Middle frontal gyrus (tissue), 1 donor: ENCODE measurements at regions not wholly inside any gene's neighbourhood (a gene's known extent, or its start where the extent isn't known, plus 50 kb on each side); places are given as distances from the start of the nearest gene placed in this dataset.
"Not testable (repeated sequence)": the region's sequence is repeated elsewhere in the genome, so short reads cannot be mapped to it uniquely, and the experiment has no call there.

Source experiments
- DNase-seq: peaks from one replicate; pipeline ENCODE4 v3.0.0-alpha.2; 2015; ENCODE audit warnings: low spot score; ENCODE audit errors: extremely low spot score

DNA sequence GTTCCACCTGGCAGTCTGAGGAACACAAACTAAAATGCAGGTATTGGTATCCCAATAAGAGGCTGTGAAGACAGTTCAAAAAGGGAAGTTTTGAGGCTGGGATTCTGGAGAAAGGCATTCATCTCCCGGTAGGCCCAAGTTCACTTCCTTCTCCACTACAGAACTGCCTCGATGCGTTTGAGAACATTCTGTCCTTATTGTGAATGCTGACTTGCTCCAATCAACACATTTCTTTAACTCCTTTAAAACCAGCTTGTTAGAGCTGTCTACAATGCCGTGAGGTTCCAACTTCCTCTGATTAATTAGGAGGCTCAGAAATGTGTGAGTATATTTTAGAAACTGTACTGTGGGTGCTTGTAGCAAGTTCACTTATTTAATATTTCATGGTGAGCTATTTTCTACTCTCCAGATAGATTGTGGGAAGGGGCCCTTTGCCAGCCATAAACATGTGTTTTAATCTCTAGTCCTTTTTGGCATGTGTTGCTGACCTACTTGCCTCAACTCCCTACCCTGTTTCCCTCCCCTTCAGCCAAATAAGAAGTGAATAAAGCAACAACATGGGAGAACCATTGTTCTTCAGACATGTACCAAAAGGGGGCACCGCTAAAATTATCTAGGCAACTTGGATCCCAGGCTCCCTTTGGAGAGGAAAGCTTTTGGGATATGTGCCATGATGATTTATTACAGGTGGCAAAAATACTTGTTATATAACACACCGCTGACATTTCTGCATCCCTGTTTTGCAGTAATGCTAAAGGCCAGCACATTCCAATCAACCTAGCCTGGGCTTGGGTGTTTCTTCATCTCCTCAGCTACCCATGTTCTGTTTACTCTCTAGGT lies 245.6 kb downstream of the BLID start:
- DNase-seq = no peak

DNA sequence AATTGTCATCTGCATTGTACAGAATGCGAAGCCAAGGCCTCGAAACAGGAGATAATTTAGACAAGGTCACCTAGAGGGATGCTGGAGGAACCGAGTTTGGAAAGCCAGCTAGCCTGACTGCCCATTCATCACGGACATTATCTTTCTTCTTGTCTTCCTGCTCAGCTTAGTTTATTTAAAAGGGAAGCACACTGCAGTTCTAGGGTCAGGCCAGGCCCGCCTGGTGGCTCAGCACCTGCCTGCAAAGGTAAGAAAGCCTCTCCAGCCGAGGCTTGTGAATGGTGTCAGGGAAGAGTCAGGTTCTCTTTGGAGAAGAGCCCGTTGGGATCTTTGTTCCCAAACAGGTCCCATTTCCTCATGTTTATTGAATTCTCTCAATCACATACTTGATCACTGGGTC lies 246.5 kb downstream of the BLID start:
- DNase-seq = no peak

DNA sequence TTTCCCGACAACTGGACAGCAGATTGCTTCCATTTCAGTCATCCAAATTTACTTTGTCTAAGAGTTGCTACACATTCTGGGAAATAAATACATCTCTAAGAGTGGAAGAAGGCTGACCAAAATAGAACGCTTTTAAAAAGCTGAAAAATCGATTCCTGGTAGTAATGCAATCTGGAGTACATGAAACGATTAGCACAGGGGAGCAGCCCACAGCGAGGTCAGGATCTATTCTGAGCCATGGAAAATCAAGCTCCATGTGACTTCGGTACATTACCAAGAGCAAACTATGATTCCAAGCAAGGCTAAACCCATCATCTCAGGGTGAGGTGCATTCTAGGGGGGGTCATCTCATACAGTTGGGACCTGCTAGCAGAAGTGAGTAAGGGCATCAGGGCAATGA lies 249.3 kb downstream of the BLID start:
- no peak for DNase-seq

GRCh38 chr11:121864660-121865059 lies 251.4 kb downstream of the BLID start:
- no peak for DNase-seq

DNA sequence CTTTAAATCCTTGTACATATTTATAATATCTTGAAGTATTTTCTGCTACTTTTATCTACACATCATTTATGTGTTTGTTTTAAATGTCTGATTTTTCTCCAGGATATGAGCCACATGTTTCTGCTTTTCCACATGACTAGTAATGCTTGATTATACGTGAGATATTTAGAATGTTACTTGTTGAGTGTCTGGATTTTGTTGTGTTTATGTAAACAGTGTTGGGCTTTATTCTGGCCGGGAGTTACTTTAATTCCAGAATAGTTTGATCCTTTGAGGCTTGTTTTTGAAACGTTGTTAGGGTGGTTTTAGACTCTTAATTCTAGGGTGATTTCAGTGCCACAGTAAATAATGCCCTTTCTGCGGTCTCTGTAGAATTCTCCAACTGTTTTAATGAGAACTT lies 252.9 kb downstream of the BLID start:
- DNase-seq = no peak

DNA sequence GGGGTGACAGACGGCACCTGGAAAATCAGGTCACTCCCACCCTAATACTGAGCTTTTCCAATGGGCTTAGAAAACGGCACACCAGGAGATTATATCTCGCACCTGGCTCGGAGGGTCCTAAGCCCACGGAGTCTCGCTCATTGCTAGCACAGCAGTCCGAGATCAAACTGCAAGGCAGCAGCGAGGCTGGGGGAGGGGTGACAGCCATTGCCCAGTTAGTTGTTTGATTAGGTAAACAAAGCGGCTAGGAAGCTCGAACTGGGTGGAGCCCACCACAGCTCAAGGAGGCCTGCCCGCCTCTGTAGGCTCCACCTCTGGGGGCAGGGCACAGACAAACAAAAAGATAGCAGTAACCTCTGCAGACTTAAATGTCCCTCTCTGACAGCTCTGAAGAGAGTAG lies 260.9 kb downstream of the BLID start:
- DNase-seq = not testable (repeated sequence)

DNA sequence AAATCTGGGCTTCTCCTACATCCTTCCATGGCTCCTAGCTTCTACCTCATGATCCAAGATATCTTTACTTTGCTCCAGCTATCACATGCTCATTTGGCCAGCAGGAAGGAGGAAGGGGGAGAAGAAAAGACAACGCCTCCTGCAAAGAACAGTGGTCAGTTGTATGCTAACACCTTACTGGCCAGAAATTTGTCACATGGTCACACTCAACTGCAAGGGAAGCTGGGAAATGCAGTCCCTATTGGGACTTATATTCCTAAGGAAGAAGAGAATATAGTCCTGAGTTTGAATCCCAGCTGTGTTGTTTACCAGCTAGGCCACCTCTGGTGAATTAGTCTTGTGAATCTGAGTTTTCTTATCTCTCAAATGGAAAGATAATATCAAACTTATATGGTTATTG lies 272.0 kb downstream of the BLID start:
- DNase-seq = no peak

GRCh38 chr11:121842192-121842585 lies 273.8 kb downstream of the BLID start:
- no peak for DNase-seq

DNA sequence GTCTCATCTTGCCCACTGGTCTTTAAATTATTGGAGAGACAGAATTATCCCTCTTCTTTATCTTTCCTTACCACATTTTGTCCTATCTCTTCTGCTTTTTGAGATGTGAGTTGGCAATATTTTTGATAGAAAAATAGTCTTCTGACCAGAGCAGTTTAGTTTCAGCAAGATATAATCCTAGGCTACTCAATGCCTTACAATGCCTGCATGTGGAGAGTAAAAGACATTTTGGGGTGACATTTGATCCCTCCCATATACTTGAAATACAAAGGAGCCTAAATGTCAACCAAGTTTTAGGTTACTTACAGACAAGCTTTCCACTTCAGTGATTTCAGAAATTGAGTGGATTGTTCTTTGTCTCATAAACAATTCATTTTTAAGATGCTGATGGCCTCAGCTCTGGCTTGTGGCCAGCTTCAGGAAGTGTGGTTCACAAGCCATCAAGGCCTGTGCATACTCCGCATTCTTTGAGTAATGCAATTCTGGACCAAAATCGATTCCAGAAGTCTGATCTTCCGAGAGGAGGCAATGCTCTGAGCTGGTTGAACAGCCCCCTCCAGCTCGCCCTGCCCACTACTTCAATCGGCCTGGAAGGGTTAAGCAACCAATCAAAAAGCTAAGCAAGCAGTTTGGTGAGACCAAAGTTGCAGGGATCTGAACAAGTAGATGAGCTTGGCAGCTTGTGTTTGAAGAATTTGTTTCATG lies 274.4 kb downstream of the BLID start:
- DNase-seq = no peak

DNA sequence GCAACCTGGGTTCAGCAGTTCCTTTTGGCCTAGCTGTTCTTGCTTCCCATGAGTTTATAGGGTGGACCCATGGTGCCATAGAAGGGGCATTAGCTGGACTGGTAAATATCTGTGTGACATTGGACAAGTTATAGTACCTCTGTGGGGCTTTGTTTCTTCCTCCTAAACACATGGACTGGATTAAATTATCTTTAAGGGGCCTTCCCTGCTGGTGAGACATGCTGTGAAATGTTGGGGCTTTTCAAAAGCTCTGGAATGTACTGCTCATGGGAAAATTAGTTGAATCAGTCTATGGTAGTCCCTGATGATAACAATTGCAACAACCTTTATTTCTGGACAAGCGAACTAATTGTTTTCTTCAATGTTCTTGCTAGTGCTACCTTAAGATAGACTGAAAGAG lies 276.2 kb downstream of the BLID start:
- no peak for DNase-seq

DNA sequence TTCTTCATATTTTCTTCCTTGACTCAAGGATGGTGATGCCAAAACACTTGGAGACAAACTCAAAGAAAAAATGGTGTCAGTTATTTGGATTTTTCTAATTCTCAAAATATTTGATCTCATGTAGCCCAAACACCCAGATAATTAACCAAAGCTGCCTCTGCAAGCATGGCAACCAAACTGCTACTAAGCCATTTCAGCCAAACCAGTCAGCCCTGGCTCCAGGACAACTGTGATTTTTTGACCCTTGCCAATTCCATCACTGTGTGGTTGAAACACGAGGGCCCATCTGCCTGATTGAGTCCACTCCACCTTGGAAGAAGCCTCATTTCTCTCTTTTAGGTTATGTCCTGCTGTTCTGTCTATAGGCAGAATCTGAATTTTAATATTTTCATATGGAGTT lies 277.4 kb downstream of the BLID start:
- DNase-seq = no peak

DNA sequence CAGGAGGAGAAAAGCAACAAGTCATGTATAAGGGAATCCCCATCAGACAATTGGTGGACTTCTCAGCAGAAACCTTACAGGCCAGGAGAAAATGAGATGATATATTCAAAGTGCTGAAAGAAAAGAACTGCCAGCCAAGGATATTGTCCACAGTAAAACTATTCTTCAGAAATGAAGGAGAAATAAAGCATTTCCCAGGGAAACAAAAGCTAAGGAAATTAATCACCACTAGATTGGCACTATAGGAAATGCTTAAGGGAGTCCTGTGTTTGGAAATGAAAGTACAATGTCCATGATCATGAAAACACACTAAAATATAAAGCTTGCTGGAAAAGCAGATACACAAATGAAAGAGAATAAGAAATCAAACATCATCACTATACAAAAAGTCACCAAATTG lies 282.0 kb downstream of the BLID start:
- DNase-seq = no peak

DNA sequence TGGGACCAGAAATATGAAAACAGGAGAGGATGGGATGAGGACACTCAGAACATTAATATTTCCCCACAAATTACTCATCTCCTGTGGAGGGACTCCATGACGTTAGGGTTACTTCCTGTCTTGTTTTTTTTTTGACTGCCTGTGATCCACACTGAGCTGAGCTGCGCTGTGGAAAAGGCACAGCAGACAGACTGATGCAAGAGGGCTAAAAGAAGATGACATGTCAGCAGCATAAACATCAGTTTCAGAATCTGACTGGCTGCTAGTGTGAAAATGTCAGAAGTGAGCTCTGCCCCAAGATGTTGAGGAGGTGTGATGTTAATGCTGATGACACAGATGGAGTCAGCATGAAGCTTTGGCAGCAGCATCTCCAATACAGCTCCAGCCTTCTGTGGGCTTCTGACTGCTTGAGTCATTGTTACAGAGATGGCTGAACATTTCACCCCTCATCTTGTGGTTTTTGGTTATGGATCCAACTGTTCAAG lies 286.8 kb downstream of the BLID start:
- peak; percentile 7 for DNase-seq

GRCh38 chr11:121814962-121815361 lies 301.1 kb downstream of the BLID start:
- no peak for DNase-seq

DNA sequence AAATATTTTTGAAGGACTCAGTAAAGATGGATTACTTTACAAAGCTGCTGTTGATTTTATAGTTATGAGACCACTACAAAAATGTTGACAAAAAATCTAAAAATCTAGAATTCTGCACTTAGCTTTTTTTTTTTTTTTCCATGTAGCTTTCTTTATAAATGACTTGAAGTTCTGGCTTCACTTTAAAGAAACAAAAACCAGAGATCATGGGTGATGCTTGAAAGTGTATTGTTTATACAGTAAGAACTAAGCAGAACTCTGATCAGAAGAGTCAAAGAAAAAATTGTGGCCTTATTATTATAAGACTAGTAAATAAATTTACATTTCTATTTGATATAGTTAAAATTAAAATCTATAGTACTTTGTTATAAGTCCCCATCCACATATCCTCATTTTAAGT lies 301.7 kb downstream of the BLID start:
- no peak for DNase-seq

GRCh38 chr11:121810291-121810690 lies 305.7 kb downstream of the BLID start:
- DNase-seq = no peak

GRCh38 chr11:121808096-121808495 lies 307.9 kb downstream of the BLID start:
- DNase-seq = no peak

DNA sequence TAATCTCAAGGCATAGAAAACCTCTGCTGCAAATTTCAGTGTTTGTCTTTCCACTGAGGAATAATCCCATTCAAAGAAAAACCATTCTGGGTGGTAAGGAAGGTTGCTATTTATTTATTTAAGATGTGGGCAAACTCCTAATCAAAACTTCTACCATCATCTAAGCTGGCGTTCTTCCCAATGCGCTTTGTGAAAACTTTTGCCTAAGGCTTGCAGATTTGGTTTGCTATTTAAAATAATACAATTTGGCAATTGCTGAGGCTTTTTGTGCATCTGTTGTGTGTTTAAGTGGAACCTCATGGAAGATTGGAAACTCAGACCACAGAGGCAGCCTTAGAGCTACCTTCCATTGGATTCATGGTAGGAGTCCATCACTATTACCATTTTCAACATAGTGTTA lies 309.0 kb downstream of the BLID start:
- no peak for DNase-seq

DNA sequence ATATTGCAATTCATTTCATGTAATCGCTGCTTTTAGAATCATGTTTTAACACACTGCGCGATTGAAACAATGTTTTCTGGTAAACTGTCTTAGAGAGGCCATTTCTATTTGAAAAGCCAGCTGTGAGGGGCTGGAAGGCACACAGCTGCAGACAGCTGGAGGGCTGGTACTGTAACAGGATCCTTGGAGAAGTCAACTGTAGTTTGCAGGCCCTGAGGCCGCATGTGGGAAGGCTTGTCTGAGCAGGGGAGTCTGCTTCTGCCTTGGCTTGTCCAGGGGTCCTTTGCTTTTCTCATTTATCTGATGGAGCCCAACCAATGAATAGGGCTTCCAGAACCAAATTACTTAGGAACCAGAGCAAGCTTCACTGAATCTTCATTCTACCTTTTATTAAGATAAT lies 313.5 kb downstream of the BLID start:
- DNase-seq = no peak

DNA sequence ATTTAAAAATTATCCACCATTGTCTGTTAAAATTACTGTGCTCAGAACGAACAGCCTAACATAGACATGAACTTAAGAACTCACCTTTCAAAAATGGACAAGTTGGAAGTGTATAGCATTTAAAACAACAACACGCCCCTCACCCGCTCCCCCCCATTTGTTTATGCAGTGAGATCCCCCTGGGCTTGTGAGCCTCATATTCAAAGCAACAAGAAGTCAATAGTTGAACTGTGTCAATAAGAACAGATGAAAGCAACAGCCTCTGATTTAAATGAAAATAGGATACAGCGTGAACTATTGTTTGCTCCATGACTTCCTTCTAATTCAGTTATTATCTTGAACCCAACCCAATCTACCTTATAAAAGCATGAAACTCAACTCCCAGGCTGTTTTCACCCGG lies 314.2 kb downstream of the BLID start:
- DNase-seq = no peak

GRCh38 chr11:121801394-121801748 lies 314.6 kb downstream of the BLID start:
- DNase-seq = no peak

- DNase-seq = no peak
Observed at GRCh38 chr11:121800731-121801393, 315.2 kb downstream of the BLID start.
